ENCODE measurements at regions not wholly inside any gene's neighbourhood (a gene's known extent, or its start where the extent isn't known, plus 50 kb on each side); places are given as distances from the start of the nearest gene placed in this dataset.

DNA sequence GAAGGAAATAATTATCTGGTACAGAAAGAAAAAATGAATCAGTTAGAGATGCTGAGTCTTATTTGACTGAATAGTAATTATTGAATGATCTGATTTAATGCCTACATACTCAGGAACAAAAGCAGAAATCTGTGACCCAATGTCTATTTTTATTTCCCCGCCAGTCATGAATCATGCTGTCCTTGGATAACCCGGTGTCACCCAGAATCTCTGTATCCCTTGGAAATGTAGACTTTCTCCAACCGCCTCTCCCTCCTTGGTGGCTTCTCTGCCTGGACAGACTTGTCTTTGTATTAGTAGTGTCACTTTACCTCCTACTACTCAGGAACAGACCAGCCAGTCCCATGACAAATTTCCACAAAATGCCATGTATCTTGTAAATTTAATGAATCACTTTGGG, 173.3 kb upstream of the PDGFD start:
- TF ChIP-seq POLR2A (IDR thresholded peaks at IDR 0.05), result no peak
- TF ChIP-seq, protein P1, sequence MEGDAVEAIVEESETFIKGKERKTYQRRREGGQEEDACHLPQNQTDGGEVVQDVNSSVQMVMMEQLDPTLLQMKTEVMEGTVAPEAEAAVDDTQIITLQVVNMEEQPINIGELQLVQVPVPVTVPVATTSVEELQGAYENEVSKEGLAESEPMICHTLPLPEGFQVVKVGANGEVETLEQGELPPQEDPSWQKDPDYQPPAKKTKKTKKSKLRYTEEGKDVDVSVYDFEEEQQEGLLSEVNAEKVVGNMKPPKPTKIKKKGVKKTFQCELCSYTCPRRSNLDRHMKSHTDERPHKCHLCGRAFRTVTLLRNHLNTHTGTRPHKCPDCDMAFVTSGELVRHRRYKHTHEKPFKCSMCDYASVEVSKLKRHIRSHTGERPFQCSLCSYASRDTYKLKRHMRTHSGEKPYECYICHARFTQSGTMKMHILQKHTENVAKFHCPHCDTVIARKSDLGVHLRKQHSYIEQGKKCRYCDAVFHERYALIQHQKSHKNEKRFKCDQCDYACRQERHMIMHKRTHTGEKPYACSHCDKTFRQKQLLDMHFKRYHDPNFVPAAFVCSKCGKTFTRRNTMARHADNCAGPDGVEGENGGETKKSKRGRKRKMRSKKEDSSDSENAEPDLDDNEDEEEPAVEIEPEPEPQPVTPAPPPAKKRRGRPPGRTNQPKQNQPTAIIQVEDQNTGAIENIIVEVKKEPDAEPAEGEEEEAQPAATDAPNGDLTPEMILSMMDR (IDR thresholded peaks at IDR 0.05), result no peak

All from ovary (tissue), 3 donors.